GM21737 (cell line): ENCODE measurements at regions not wholly inside any gene's neighbourhood (a gene's known extent, or its start where the extent isn't known, plus 50 kb on each side); places are given as distances from the start of the nearest gene placed in this dataset.

Source experiments
- ATAC-seq: cut with Tn5 transposase; IDR thresholded peaks from one replicate; pipeline ENCODE4 v1.9.1; 2021; ENCODE audit warnings: mild to moderate bottlenecking, moderate library complexity; ENCODE audit not compliant: unreplicated experiment

- ATAC-seq, result no peak
Observed at GRCh38 chr2:150909613-150910012, 352.1 kb downstream of the RBM43 start.

- no peak for ATAC-seq
Observed at GRCh38 chr2:150909090-150909489, 352.6 kb downstream of the RBM43 start.

GRCh38 chr2:150907466-150907865 is 354.2 kb downstream of the RBM43 start:
- ATAC-seq, result no peak

- ATAC-seq, result no peak
Observed at GRCh38 chr2:150903461-150903860, 358.2 kb downstream of the RBM43 start.

GRCh38 chr2:150903055-150903454 is 358.6 kb downstream of the RBM43 start:
- ATAC-seq, result no peak

GRCh38 chr2:150900913-150901312 is 360.8 kb downstream of the RBM43 start:
- ATAC-seq, result no peak

GRCh38 chr2:150895968-150896367 is 365.7 kb downstream of the RBM43 start:
- ATAC-seq, result no peak

GRCh38 chr2:150889141-150889540 is 372.5 kb downstream of the RBM43 start:
- no peak for ATAC-seq

- no peak for ATAC-seq
Observed at GRCh38 chr2:150888337-150888736, 373.3 kb downstream of the RBM43 start.

GRCh38 chr2:150887926-150888325 is 373.7 kb downstream of the RBM43 start:
- ATAC-seq, result no peak

GRCh38 chr2:150885774-150886386 is 375.8 kb downstream of the RBM43 start:
- ATAC-seq, result no peak

- no peak for ATAC-seq
Observed at GRCh38 chr2:150885236-150885635, 376.4 kb downstream of the RBM43 start.

GRCh38 chr2:150883613-150883895 is 378.1 kb downstream of the RBM43 start:
- no peak for ATAC-seq

- no peak for ATAC-seq
Observed at GRCh38 chr2:150882751-150883612, 378.7 kb downstream of the RBM43 start.

GRCh38 chr2:150880986-150881385 is 380.7 kb downstream of the RBM43 start:
- ATAC-seq, result no peak

- ATAC-seq, result no peak
Observed at GRCh38 chr2:150878356-150878755, 383.3 kb downstream of the RBM43 start.

- ATAC-seq, result no peak
Observed at GRCh38 chr2:150876251-150876950, 385.3 kb downstream of the RBM43 start.

- no peak for ATAC-seq
Observed at GRCh38 chr2:150873396-150873772, 385.9 kb upstream of the RND3 start.

- ATAC-seq, result no peak
Observed at GRCh38 chr2:150872756-150873395, 385.4 kb upstream of the RND3 start.

- no peak for ATAC-seq
Observed at GRCh38 chr2:150866431-150866830, 379.0 kb upstream of the RND3 start.

- no peak for ATAC-seq
Observed at GRCh38 chr2:150863691-150864090, 376.2 kb upstream of the RND3 start.

GRCh38 chr2:150860301-150860700 is 372.8 kb upstream of the RND3 start:
- no peak for ATAC-seq
